GM19023 (cell line): ENCODE measurements at regions not wholly inside any gene's neighbourhood (a gene's known extent, or its start where the extent isn't known, plus 50 kb on each side); places are given as distances from the start of the nearest gene placed in this dataset.

Experiments used
- ATAC-seq: cut with Tn5 transposase; IDR thresholded peaks from one replicate; pipeline ENCODE4 v1.9.1; 2021; ENCODE audit warnings: mild to moderate bottlenecking, moderate library complexity; ENCODE audit not compliant: unreplicated experiment

- ATAC-seq = no peak
Measured at GRCh38 chr11:19307498-19307897, 66.8 kb upstream of the E2F8 start.

- no peak for ATAC-seq
Measured at GRCh38 chr11:19306179-19306944, 65.6 kb upstream of the E2F8 start.

GRCh38 chr11:19301361-19301760 lies 60.6 kb upstream of the E2F8 start:
- ATAC-seq = no peak

- ATAC-seq = no peak
Measured at GRCh38 chr11:19294444-19294843, 53.7 kb upstream of the E2F8 start.

GRCh38 chr11:19291064-19291463 lies 50.3 kb upstream of the E2F8 start:
- no peak for ATAC-seq
